ENCODE measurements at regions not wholly inside any gene's neighbourhood (a gene's known extent, or its start where the extent isn't known, plus 50 kb on each side); places are given as distances from the start of the nearest gene placed in this dataset.

DNA sequence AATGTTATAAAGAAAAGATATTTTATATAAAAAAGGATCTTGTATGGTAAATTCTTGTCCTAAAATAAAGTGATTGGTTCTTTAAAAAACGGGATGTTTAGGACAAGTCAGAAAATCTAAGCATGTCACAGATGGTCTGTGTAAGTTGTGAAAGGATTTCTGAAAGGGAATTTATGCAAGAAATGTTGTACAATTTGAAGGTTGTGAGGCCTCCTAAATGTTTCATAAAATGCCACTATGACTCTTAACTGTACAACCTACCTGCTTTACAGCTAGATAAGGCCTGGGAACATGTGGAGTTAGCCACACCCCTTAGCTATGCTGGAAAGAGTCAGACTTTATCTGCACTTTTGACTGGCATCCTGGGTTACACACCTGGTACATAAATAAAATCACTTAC lies 951.5 kb upstream of the POU3F4 start:
- no peak for TF ChIP-seq YY1 (IDR thresholded peaks at IDR 0.05; ENCODE audit: low read depth)
- TF ChIP-seq, protein P1, sequence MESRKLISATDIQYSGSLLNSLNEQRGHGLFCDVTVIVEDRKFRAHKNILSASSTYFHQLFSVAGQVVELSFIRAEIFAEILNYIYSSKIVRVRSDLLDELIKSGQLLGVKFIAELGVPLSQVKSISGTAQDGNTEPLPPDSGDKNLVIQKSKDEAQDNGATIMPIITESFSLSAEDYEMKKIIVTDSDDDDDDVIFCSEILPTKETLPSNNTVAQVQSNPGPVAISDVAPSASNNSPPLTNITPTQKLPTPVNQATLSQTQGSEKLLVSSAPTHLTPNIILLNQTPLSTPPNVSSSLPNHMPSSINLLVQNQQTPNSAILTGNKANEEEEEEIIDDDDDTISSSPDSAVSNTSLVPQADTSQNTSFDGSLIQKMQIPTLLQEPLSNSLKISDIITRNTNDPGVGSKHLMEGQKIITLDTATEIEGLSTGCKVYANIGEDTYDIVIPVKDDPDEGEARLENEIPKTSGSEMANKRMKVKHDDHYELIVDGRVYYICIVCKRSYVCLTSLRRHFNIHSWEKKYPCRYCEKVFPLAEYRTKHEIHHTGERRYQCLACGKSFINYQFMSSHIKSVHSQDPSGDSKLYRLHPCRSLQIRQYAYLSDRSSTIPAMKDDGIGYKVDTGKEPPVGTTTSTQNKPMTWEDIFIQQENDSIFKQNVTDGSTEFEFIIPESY (IDR thresholded peaks at IDR 0.05; ENCODE audit: borderline replicate concordance, low read depth) = no peak
- TF ChIP-seq FOXJ3 (CRISPR knock-in tag; IDR thresholded peaks at IDR 0.05) = no peak
- TF ChIP-seq, protein P2, sequence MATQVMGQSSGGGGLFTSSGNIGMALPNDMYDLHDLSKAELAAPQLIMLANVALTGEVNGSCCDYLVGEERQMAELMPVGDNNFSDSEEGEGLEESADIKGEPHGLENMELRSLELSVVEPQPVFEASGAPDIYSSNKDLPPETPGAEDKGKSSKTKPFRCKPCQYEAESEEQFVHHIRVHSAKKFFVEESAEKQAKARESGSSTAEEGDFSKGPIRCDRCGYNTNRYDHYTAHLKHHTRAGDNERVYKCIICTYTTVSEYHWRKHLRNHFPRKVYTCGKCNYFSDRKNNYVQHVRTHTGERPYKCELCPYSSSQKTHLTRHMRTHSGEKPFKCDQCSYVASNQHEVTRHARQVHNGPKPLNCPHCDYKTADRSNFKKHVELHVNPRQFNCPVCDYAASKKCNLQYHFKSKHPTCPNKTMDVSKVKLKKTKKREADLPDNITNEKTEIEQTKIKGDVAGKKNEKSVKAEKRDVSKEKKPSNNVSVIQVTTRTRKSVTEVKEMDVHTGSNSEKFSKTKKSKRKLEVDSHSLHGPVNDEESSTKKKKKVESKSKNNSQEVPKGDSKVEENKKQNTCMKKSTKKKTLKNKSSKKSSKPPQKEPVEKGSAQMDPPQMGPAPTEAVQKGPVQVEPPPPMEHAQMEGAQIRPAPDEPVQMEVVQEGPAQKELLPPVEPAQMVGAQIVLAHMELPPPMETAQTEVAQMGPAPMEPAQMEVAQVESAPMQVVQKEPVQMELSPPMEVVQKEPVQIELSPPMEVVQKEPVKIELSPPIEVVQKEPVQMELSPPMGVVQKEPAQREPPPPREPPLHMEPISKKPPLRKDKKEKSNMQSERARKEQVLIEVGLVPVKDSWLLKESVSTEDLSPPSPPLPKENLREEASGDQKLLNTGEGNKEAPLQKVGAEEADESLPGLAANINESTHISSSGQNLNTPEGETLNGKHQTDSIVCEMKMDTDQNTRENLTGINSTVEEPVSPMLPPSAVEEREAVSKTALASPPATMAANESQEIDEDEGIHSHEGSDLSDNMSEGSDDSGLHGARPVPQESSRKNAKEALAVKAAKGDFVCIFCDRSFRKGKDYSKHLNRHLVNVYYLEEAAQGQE (IDR thresholded peaks at IDR 0.05; ENCODE audit: low read depth, low read length) = no peak
- TF ChIP-seq POLR2AphosphoS5 (IDR thresholded peaks at IDR 0.05; ENCODE audit: low read depth, low read length) = no peak
- TF ChIP-seq, protein P3, sequence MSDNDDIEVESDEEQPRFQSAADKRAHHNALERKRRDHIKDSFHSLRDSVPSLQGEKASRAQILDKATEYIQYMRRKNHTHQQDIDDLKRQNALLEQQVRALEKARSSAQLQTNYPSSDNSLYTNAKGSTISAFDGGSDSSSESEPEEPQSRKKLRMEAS (IDR thresholded peaks at IDR 0.05; ENCODE audit: low read depth) = no peak
- no peak for TF ChIP-seq RAD21 (IDR thresholded peaks at IDR 0.05; ENCODE audit: low read length)
- TF ChIP-seq, protein P4, sequence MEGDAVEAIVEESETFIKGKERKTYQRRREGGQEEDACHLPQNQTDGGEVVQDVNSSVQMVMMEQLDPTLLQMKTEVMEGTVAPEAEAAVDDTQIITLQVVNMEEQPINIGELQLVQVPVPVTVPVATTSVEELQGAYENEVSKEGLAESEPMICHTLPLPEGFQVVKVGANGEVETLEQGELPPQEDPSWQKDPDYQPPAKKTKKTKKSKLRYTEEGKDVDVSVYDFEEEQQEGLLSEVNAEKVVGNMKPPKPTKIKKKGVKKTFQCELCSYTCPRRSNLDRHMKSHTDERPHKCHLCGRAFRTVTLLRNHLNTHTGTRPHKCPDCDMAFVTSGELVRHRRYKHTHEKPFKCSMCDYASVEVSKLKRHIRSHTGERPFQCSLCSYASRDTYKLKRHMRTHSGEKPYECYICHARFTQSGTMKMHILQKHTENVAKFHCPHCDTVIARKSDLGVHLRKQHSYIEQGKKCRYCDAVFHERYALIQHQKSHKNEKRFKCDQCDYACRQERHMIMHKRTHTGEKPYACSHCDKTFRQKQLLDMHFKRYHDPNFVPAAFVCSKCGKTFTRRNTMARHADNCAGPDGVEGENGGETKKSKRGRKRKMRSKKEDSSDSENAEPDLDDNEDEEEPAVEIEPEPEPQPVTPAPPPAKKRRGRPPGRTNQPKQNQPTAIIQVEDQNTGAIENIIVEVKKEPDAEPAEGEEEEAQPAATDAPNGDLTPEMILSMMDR (IDR thresholded peaks at IDR 0.05) = no peak
- TF ChIP-seq, protein P5, sequence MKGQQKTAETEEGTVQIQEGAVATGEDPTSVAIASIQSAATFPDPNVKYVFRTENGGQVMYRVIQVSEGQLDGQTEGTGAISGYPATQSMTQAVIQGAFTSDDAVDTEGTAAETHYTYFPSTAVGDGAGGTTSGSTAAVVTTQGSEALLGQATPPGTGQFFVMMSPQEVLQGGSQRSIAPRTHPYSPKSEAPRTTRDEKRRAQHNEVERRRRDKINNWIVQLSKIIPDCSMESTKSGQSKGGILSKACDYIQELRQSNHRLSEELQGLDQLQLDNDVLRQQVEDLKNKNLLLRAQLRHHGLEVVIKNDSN (IDR thresholded peaks at IDR 0.05; ENCODE audit: borderline replicate concordance, low read depth) = no peak
- TF ChIP-seq TAF1 (IDR thresholded peaks at IDR 0.05; ENCODE audit: borderline replicate concordance, low read depth, low read length) = no peak

All from SK-N-SH (cell line).